CD4-positive, alpha-beta T cell treated with Interleukin-2 at 100 ng/mL for 4 hours (primary cell): ENCODE measurements at regions not wholly inside any gene's neighbourhood (a gene's known extent, or its start where the extent isn't known, plus 50 kb on each side); places are given as distances from the start of the nearest gene placed in this dataset.

Experiments used
- DNase-seq: peaks from one replicate; pipeline ENCODE4 v3.0.0-alpha.2; 2020; ENCODE audit warnings: low spot score

- no peak for DNase-seq
These were observed 334.9 kb upstream of the DDX53 start for GRCh38 chrX:22664826-22665225.

DNA sequence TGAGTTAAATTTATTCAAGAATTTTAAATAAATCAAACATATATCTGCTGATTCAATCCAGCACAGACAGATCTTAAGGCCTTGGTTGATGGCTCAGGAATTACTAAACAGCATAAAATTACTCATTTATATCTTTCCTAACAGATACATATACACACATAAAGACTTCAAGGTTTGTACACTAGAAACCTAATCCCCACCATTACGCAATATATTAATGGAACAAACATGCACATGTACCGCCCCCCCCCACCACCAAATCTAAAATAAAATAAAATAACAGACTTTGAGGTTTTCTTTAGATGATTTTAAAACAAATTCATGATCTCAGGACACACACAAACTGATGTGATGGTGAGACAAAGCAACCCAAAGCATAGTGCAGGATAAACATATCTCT is 333.9 kb upstream of the DDX53 start:
- DNase-seq = no peak

DNA sequence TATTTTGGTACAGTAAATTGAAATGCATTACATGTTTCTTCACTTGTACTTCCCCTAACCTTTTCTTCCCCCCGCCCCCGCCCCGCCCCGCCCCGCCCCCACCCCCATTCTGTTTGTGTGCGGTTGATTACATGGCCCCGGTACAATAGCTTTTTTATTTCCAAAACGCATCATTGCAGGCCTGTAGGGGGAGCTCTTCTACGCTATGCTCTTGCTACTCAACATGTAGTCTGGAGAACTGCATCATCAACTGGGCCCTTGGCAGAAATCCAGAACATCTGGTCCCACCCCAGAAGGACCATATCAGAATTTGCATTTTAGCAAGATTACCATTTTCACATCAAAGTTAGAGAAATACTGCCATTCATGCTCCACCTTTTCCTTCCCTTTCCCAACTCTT is 333.3 kb upstream of the DDX53 start:
- no peak for DNase-seq

DNA sequence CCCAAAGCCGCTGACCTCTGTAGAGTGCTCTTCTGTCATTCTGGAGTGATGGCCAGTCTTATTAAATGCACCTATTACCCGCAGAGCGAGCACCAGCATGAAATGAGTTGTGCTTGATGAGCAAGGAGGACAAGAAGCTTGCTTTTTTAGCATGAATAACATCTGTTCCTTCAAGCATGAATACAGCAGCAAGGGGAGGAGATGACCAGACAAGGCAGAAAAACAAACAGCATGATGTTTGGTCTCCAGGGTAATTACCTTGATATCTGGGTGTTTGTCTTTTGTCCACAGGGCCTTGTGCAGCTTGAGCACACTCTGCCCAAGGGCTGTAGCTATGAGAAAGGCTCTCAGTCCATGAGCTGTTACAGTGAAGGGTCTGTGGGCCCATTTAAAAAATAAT is 324.8 kb upstream of the DDX53 start:
- DNase-seq = no peak

DNA sequence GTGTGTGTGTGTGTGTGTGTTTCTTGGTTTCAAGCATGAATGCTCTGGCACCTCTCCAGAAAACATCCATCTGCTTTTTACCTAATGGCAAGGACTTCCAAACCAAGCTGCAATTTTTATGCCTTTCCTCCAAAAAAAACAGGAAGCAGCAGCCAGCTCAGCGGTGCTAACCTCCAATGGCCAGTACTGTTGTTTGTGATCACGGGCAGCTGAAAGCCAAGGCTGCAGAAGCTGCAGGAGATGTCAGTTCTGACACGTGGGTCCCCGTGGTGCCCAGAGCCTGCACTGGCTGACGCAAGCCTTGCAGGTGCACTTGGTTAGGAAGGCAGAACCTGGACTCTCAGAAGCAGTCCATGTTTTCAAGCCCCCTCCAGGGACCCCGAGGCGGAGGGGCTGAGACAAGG is 313.6 kb upstream of the DDX53 start:
- DNase-seq = no peak

GRCh38 chrX:22689290-22689689 is 310.5 kb upstream of the DDX53 start:
- DNase-seq = no peak

DNA sequence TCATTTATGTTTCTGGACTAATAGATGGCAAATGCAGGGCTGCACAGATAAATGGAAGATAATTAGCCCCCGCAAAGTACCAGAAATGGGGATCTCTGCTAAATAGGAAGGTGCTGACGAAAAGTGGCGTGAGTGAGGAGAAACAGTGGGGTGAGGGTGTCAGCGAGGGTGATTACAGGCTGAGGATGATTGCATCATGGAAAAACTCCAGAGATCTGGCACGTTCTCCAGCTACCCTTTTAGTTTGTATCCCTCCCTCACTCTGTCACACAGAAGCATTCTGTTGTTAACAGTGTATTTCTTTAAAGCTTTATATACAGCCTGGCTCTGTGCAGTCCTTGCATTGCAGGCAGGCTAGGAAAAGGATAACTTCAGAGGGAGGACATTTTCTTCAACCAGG is 309.6 kb upstream of the DDX53 start:
- DNase-seq = no peak

DNA sequence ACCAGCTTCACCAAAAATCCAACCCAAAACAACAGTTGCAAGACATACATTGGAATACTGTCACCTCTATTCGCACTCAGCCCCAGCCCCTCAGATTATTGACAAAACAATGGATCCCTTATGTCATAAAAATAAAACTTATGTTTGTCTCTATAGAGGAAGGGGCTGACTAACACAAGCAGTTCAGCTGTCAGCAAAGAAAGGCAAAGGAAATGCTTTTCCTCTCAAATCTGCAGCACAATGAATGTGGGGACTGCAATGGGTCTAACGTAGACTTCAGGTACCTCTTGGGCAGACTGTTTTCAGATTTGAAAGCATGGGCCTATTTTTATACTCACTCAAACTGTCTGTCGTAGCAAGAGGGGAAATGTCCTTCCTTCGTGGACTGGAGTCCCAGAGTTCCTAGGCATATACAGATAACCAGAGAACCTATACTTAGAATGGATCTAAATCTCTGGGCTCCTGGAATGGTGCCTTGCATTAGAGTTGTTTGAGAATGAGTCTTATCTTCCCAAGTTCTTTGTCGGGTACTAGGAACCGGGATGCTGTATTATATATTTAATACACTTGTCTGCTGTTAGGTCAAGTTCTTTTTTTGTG is 307.7 kb upstream of the DDX53 start:
- DNase-seq = no peak

DNA sequence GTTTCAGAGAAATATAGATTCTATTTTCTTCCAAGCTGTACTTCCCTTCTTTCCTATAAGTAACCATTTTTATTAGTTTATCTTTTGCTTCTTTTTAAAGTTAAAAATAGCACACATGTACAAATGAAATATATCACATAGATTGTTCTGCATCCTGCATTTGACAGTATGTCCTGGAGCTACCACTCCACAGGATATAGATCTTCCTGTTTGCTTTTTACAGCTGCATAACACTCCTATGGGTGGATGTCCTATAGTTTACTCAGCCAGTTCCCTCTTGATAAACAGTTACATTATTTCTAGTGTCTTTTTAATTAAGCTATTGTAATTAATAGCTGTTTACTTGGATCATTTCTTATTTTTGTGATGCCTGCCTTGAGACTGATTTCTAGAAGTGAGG is 301.6 kb upstream of the DDX53 start:
- DNase-seq = no peak

DNA sequence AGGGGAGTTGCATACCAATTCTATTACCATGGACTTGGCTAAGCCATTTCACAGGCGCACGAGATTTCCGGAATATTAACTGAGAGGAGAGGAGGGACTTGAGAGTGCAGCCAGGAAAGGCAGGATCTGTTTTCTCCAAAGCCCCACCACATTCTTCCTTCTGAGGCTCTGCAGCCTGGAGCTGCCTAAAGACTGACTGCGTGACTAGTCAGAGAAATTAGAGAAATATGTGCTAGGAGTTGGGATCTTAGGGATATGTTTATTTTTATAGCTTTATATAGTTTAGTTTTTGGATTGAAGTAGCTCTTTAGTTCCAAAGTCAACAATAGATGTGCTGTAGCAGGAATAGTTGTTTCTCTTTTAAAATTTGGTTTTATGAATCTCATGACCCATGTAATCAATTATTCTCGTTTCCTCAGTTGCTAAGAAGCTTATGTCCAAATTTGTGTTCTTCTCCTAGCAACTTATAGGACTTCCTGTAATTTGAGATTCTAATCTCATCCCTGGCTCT is 300.1 kb upstream of the DDX53 start:
- DNase-seq = no peak

GRCh38 chrX:22712942-22713341 is 286.8 kb upstream of the DDX53 start:
- DNase-seq = no peak

GRCh38 chrX:22730542-22730941 is 269.2 kb upstream of the DDX53 start:
- no peak for DNase-seq

- DNase-seq = no peak
These were observed 262.2 kb upstream of the DDX53 start for GRCh38 chrX:22737541-22737940.

- no peak for DNase-seq
These were observed 260.5 kb upstream of the DDX53 start for GRCh38 chrX:22739276-22739675.

DNA sequence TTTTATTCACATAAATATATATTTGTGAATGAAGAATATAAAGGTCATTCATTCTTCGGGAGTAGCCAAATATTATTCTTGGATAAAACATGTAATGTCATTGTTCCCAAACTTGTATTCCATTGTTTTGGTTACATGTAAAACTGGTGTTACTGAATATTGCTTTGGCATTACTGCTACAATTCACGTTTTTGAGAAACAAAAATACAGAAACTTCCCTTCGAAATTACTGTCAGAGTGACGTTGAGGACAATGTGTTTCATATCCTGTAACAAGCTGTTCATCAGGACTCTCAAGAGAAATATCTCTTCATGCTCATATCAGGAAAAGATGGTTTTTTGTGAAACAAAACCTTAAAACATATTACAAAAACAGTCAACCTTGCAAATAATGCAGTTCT is 258.9 kb upstream of the DDX53 start:
- no peak for DNase-seq

GRCh38 chrX:22742174-22742573 is 257.6 kb upstream of the DDX53 start:
- DNase-seq = no peak

DNA sequence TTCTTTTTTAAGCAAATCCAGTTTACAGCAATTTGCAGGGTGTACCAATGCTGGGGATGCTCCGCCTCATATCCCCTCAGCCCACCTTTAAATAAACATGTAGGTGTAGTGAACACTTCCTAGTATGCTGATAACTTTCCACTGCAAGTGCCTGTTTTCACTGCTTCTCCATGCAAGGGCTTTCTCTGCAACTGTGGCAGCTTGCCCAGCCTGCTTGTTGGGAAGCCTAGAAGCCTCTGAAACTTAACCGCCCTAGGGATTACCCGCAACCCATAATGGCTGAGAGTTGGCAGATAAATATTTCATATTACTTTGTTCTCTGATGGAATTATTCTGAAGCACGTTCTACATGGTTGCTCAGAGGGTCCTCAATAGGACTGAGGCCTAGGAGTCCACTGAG is 253.7 kb upstream of the DDX53 start:
- DNase-seq = no peak

DNA sequence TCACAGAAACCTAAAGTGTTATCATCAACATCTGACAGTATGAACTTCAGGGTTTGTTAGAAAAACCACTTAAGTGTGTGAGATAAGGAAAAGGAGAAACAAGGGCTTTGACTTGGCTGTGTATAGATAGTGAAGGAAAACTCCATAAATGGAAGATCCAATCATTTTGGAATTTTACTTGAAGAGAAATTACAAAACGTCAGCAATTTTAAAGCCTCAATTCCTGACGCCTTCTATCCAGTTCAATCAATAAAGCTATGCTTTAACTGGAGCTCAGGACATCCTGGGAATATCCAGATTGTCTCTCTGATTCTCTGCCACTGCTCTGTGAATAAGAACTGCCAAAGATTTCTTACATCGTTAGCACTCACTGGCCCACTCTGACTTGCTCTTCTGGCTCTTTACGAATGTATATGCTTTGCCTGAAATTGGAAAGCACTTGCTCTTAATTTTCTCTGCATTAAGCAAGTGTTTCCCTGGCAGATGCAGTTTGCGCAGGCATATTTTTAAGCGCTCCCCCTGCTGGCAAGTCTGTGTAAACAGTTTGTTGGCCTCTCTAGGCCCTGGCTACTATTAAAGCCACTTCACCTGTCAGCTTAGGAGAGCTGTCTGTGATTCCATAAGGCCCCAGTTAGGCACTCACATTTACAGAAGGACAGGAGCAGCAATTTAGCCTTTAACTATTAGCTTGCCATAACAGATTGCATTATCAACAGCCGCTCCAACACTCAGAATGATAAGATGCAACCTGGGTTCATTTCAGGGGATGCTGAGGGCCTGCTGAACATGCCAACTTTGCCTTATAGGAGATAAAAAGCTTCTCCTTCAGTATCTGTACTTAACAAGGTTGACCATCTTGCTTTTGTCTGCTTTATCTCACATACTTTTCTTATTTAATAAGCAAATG is 251.4 kb upstream of the DDX53 start:
- DNase-seq = peak; percentile 24

DNA sequence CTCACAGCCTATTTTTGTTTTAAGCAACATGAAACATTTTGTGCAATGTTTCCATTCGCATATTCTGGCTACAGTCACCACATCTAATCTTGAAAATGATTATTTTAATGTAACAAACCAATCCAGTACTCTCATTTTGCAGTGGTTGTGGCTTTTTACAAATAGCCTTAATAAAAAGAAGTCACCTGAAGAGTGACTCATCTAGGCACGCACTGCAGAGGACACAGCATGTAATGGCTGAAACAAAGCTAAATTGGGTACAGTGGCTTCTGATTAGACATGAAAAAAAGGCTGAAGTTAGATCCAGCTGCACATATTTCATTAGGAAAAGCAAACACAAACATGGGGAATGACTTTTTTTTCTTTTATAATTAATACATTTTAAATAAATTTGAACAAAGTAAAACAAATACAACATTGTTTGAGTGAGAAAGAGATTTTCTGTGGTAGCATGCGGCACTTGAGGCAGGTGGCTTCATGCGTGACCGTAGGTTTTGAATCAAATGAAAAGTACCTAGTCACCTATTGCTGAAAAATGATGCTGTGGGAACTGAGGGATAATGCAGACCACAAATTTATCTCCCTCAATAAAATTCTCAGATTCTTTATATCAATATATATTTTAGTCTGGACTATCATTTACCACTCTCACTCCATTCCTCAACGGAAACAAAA is 240.8 kb upstream of the DDX53 start:
- DNase-seq = no peak

DNA sequence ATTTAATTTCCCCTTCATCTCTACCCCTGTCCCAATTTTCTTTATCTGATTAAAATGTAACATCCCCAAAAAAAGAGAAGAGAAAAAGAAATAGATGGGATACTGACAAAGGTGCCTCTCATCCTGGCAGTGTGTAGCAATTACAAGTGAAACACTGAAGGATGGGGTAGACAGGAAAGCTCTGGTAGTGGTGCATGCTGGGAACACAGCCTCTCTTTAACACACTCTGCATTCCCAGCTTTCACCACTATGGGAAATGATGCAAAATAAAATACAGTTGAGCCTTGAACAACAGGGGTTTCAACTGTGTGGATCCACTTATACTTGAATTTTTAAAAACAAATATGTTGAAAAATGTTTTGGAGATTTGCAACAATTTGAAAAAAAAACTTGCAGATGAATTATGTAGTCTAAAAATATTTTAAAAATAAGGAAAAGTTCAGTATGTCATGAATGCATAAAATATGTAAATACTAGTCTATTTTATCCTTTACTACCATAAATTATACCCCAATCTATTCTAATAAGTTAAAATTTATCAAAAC is 239.2 kb upstream of the DDX53 start:
- DNase-seq = no peak

GRCh38 chrX:22788221-22788620 is 211.5 kb upstream of the DDX53 start:
- DNase-seq = no peak

- DNase-seq = no peak
These were observed 204.1 kb upstream of the DDX53 start for GRCh38 chrX:22795671-22796070.

GRCh38 chrX:22800360-22800759 is 199.4 kb upstream of the DDX53 start:
- DNase-seq = no peak
